ENCODE measurements at regions not wholly inside any gene's neighbourhood (a gene's known extent, or its start where the extent isn't known, plus 50 kb on each side); places are given as distances from the start of the nearest gene placed in this dataset.

- no peak for TF ChIP-seq CTCF (IDR thresholded peaks at IDR 0.05)
- no peak for TF ChIP-seq POLR2A (IDR thresholded peaks at IDR 0.05)
These were observed 125.8 kb upstream of the SMURF2 start for GRCh38 chr17:64787921-64788271.
